ENCODE measurements at regions not wholly inside any gene's neighbourhood (a gene's known extent, or its start where the extent isn't known, plus 50 kb on each side); places are given as distances from the start of the nearest gene placed in this dataset.

DNA sequence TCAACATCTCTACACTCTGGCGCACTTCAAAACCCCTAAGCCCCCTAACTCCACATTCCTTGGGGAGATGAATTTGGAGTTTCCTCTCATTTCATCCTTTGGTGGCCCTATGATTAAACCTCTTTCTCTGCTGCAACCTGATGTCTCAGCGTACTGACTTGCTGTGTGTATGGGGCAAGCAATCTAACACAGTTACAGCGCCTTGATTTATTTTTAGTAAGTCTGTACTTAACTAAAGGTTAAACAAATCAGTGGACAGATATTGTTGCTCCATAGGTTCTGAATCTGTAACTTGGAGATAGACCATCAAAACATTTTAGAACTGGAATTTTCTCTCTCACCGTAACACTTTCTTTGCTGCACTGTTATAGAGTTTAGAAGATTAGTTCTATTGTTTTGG is 452.8 kb downstream of the IRX1 start:
- Histone ChIP-seq H3K36me3 (ENCODE audit: insufficient read depth, low read depth, low read length) (no peaks in the 10 kb centered on the region), H3K9ac (ENCODE audit: low read depth, low read length) (no peak overlapping the region), H3K27ac (ENCODE audit: low read length) (no peak overlapping the region), H3K4me1 (ENCODE audit: insufficient read depth, low read length) (peaks cover 3% of the 10 kb centered on the region; the same call in 1 of the 2 replicates), H3K4me3 (ENCODE audit: low read length) (no peak overlapping the region), H3K27me3 (ENCODE audit: insufficient read depth, low read length) (no peaks in the 10 kb centered on the region), H3K9me3 (ENCODE audit: insufficient read depth, low read depth, low read length) (no peaks in the 10 kb centered on the region)

DNA sequence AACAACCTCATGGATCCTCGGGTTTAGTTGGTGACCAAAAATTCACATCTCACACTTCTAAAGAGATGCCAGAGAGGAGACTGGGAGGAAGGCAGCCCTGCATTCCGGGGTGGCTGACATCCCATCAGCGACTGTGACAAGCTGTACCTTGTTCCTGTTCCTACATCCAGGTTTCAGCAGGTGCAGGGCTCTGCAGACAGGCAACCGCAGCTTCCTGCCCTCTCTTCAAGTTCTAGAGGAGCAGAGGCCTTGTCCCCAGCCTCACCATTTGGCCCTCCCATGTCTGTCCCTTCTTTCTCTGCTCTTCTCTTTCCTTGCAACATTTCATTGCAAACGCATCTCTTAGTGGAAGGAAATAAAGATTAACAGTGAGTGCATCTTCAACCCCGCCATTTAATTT is 454.6 kb downstream of the IRX1 start:
- Histone ChIP-seq H3K4me1 (ENCODE audit: insufficient read depth, low read length) (peaks cover 3% of the 10 kb centered on the region; the same call in 1 of the 2 replicates), H3K9me3 (ENCODE audit: insufficient read depth, low read depth, low read length) (no peaks in the 10 kb centered on the region), H3K27ac (ENCODE audit: low read length) (no peak overlapping the region), H3K36me3 (ENCODE audit: insufficient read depth, low read depth, low read length) (no peaks in the 10 kb centered on the region), H3K27me3 (ENCODE audit: insufficient read depth, low read length) (no peaks in the 10 kb centered on the region), H3K4me3 (ENCODE audit: low read length) (no peak overlapping the region), H3K9ac (ENCODE audit: low read depth, low read length) (no peak overlapping the region)

DNA sequence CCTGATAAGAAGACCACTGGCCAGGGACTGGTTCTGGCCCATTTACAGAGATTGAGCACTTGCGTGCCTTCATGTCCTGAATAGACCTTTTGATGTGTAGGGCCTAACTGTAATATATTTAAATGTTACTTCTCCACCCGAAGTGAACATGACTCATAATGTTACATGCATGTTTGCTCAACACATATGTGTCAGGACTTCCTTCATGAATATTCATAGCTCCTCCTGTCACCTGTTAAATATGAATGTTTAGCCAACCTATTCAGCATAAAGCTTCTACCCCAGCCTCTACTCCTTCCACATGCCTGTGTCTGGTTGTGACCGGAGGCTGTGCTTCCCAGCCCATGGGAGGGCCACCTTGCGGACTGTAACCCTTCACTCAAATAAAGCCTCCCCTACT is 457.5 kb downstream of the IRX1 start:
- no peak overlapping the region for H3K9ac ChIP-seq (ENCODE audit: low read depth, low read length)
- no peak overlapping the region for H3K4me3 ChIP-seq (ENCODE audit: low read length)
- H3K27ac ChIP-seq (ENCODE audit: low read length), result no peak overlapping the region
- no peaks in the 10 kb centered on the region for H3K9me3 ChIP-seq (ENCODE audit: insufficient read depth, low read depth, low read length)
- no peaks in the 10 kb centered on the region for H3K27me3 ChIP-seq (ENCODE audit: insufficient read depth, low read length)
- H3K36me3 ChIP-seq (ENCODE audit: insufficient read depth, low read depth, low read length), result no peaks in the 10 kb centered on the region
- H3K4me1 ChIP-seq (ENCODE audit: insufficient read depth, low read length), result peaks cover 3% of the 10 kb centered on the region; the same call in 1 of the 2 replicates

DNA sequence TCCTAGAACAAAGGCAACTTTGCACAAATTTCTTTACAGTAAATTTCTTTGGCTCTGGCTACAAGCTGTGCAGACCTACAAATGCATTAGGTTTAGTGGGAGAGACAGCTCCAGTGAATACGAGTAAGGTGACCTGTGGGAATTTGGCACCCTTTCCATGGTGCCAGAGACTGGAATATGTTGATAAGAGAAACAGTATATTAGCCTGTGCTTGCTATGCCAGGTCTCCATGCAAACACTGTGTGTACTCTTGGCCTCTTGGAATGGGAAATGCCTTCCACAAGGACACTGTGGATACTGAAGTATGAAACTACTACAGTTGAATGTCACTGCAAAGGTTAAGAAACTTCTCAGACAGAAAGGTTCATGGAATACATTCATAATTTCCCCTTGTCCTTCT is 458.5 kb downstream of the IRX1 start:
- H3K36me3 ChIP-seq (ENCODE audit: insufficient read depth, low read depth, low read length), result no peaks in the 10 kb centered on the region
- H3K9me3 ChIP-seq (ENCODE audit: insufficient read depth, low read depth, low read length), result no peaks in the 10 kb centered on the region
- H3K9ac ChIP-seq (ENCODE audit: low read depth, low read length), result no peak overlapping the region
- H3K4me1 ChIP-seq (ENCODE audit: insufficient read depth, low read length), result no peaks in the 10 kb centered on the region
- no peak overlapping the region for H3K27ac ChIP-seq (ENCODE audit: low read length)
- H3K27me3 ChIP-seq (ENCODE audit: insufficient read depth, low read length), result no peaks in the 10 kb centered on the region
- H3K4me3 ChIP-seq (ENCODE audit: low read length), result no peak overlapping the region

DNA sequence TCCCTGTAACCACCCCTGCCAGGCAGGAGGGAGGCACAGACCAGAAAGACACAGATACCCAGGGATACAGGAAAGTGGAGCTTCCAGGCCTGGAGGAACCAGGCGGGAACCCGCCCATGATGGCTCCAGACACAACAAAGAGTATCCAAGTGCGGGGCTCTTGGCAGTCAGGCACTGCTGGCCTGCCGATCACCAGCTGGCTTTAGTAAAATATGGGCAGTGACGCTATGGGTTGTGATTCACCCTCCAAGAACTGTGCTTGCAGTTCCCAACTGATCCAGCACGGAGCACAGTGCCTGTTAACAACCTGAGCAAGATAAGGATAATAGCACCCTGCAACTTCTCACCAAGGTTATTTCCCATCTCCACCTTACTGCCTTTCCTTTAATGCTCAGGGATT is 463.3 kb downstream of the IRX1 start:
- Histone ChIP-seq H3K4me1 (ENCODE audit: insufficient read depth, low read length) (no peaks in the 10 kb centered on the region), H3K9me3 (ENCODE audit: insufficient read depth, low read depth, low read length) (no peaks in the 10 kb centered on the region), H3K27ac (ENCODE audit: low read length) (no peak overlapping the region), H3K27me3 (ENCODE audit: insufficient read depth, low read length) (no peaks in the 10 kb centered on the region), H3K4me3 (ENCODE audit: low read length) (no peak overlapping the region), H3K36me3 (ENCODE audit: insufficient read depth, low read depth, low read length) (no peaks in the 10 kb centered on the region), H3K9ac (ENCODE audit: low read depth, low read length) (no peak overlapping the region)

DNA sequence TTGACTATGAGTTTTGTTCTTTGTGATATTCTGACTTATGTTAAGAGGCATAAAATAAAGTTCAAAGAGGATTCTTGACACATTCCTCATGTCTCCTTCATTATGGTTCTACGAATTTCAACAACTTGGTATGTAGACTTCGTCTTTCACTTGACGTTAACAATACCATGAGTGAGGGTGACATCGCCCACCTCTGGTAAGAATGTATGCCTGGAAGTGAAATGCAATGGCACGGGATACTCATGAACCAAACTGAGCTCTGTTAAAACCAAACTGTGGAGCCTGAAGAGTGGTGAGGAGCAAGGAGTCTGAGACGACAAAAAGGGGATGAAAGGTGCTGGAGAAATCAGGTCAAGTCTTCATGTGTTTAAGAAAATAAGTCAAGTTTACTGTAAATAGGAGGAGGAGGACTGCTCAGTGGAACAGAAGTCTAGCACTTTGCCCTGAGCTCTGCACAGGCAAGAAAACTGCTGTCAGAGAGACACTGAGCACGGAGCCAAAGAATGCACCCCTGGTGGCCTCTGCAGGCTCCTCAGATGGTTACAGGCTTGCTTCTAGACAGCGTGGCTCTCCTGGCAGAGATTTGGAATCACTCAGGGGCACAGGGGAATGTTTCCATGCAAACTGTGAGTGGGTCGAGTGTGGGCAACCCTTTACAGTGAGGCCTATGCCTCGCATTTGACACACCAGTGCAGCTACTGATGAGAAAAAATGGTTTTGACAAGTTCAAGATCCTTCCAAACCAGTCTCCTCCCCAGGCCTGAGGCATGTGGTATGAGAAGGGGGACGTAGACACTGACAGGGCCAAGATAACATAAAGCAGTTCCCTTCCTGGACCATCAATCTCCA is 470.1 kb downstream of the IRX1 start:
- Histone ChIP-seq H3K9ac (ENCODE audit: low read depth, low read length) (no peak overlapping the region), H3K27ac (ENCODE audit: low read length) (no peak overlapping the region), H3K4me3 (ENCODE audit: low read length) (no peak overlapping the region), H3K27me3 (ENCODE audit: insufficient read depth, low read length) (no peaks in the 10 kb centered on the region), H3K36me3 (ENCODE audit: insufficient read depth, low read depth, low read length) (no peaks in the 10 kb centered on the region), H3K9me3 (ENCODE audit: insufficient read depth, low read depth, low read length) (no peaks in the 10 kb centered on the region), H3K4me1 (ENCODE audit: insufficient read depth, low read length) (no peaks in the 10 kb centered on the region)

DNA sequence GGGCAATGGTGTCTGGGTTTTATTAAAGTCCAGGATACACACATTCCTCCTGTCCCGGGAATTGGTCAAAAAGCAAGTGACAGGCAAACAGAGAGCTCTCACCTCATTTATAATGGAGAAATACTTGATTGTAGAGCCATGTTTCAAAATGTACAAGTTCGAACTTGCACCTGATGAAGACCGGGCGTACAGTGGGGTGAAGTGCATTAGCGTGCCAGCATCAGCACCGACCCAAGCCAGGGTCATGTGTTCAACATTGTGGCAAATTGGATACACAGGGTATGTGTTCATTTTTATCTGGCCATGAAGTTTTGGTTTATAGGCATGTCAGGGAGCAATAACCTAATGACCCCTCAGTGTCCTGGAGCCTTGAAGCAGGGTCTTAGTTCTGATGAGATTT is 472.5 kb downstream of the IRX1 start:
- no peaks in the 10 kb centered on the region for H3K4me1 ChIP-seq (ENCODE audit: insufficient read depth, low read length)
- no peak overlapping the region for H3K27ac ChIP-seq (ENCODE audit: low read length)
- H3K9me3 ChIP-seq (ENCODE audit: insufficient read depth, low read depth, low read length), result no peaks in the 10 kb centered on the region

DNA sequence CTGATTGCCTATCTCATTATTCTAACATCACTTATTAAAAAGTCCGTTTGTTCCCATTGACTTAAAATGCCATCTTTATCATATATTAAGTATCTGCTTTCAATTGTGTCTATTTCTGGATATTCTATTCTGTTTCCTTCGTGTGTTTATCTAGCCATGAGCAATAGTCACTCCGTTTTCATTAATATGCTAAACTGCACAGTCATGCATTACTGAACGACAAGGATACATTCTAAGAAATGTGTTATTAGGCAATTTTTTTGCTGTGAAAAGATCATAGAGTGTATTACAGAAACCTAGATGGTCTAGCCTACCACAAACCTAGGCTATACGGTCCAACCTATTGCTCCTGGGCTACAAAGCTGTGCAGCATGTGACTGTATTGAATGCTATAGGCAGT is 482.9 kb downstream of the IRX1 start:
- Histone ChIP-seq H3K9ac (ENCODE audit: low read depth, low read length) (no peak overlapping the region), H3K27me3 (ENCODE audit: insufficient read depth, low read length) (no peaks in the 10 kb centered on the region), H3K27ac (ENCODE audit: low read length) (no peak overlapping the region), H3K4me1 (ENCODE audit: insufficient read depth, low read length) (no peaks in the 10 kb centered on the region), H3K36me3 (ENCODE audit: insufficient read depth, low read depth, low read length) (no peaks in the 10 kb centered on the region), H3K9me3 (ENCODE audit: insufficient read depth, low read depth, low read length) (no peaks in the 10 kb centered on the region), H3K4me3 (ENCODE audit: low read length) (no peak overlapping the region)

More for the DNA sequence above, 472.5 kb downstream of the IRX1 start:
- Histone ChIP-seq H3K4me3 (ENCODE audit: low read length) (no peak overlapping the region), H3K36me3 (ENCODE audit: insufficient read depth, low read depth, low read length) (no peaks in the 10 kb centered on the region), H3K9ac (ENCODE audit: low read depth, low read length) (no peak overlapping the region), H3K27me3 (ENCODE audit: insufficient read depth, low read length) (no peaks in the 10 kb centered on the region)

DNA sequence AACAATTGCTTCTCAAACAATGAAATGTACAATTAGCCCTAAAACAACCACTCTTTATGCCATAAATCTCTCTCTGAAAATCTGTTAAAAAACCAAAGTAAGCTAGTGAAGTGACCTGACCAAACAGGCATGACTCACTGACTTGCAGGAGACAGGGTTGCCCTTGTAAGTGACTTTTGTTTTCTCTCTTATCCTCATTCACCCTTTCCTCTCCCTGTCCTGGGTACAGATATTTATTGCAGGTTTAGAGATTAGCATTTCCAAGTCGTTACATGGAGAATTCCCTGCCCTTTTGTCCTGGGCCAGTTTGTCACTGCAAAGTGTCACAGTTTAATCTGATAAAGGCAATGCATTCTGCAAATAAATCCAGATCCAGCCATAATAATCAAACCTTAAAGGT is 484.2 kb downstream of the IRX1 start:
- no peaks in the 10 kb centered on the region for H3K36me3 ChIP-seq (ENCODE audit: insufficient read depth, low read depth, low read length)
- H3K27me3 ChIP-seq (ENCODE audit: insufficient read depth, low read length), result no peaks in the 10 kb centered on the region
- H3K27ac ChIP-seq (ENCODE audit: low read length), result no peak overlapping the region
- no peak overlapping the region for H3K4me3 ChIP-seq (ENCODE audit: low read length)
- H3K9me3 ChIP-seq (ENCODE audit: insufficient read depth, low read depth, low read length), result no peaks in the 10 kb centered on the region
- H3K4me1 ChIP-seq (ENCODE audit: insufficient read depth, low read length), result no peaks in the 10 kb centered on the region
- no peak overlapping the region for H3K9ac ChIP-seq (ENCODE audit: low read depth, low read length)

DNA sequence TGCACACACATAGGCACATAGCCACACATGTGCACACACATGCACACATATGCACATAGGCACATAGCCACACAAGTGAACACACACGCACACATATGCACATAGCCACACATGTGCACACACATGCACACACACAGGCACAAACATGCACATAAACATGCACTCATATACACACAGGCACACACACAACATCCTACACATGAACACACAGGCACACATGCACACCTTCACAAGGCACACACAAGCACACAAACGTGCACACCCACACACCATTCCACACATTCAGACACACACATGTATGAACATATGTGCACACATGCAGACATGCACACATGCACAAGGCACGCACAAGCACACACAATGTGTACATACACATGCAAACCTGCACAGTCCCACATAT is 484.7 kb downstream of the IRX1 start:
- Histone ChIP-seq H3K4me3 (ENCODE audit: low read length) (no peak overlapping the region), H3K27me3 (ENCODE audit: insufficient read depth, low read length) (no peaks in the 10 kb centered on the region), H3K9ac (ENCODE audit: low read depth, low read length) (no peak overlapping the region), H3K9me3 (ENCODE audit: insufficient read depth, low read depth, low read length) (no peaks in the 10 kb centered on the region), H3K36me3 (ENCODE audit: insufficient read depth, low read depth, low read length) (no peaks in the 10 kb centered on the region), H3K27ac (ENCODE audit: low read length) (no peak overlapping the region), H3K4me1 (ENCODE audit: insufficient read depth, low read length) (no peaks in the 10 kb centered on the region)

DNA sequence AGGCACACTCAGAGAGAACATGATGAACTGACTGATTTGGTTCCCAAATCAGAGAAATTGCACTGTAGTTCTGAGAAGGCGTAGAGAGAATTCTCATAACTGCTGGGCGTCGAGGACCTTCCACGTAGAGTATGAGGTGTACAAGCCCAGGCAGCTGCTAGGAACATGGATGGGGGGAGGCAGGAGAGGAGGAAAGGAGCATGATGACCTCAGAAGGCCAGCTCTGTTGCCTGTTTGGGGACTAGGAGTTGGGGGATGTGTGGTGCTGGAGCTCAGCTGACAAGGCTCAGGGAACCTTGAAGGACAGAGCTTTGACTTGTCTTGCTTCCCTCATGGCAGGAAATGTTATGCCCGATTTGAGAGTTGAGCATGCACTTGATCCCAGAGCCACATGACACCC is 485.4 kb downstream of the IRX1 start:
- Histone ChIP-seq H3K9me3 (ENCODE audit: insufficient read depth, low read depth, low read length) (no peaks in the 10 kb centered on the region), H3K9ac (ENCODE audit: low read depth, low read length) (no peak overlapping the region), H3K4me1 (ENCODE audit: insufficient read depth, low read length) (no peaks in the 10 kb centered on the region), H3K36me3 (ENCODE audit: insufficient read depth, low read depth, low read length) (no peaks in the 10 kb centered on the region), H3K27ac (ENCODE audit: low read length) (no peak overlapping the region), H3K27me3 (ENCODE audit: insufficient read depth, low read length) (no peaks in the 10 kb centered on the region), H3K4me3 (ENCODE audit: low read length) (no peak overlapping the region)

DNA sequence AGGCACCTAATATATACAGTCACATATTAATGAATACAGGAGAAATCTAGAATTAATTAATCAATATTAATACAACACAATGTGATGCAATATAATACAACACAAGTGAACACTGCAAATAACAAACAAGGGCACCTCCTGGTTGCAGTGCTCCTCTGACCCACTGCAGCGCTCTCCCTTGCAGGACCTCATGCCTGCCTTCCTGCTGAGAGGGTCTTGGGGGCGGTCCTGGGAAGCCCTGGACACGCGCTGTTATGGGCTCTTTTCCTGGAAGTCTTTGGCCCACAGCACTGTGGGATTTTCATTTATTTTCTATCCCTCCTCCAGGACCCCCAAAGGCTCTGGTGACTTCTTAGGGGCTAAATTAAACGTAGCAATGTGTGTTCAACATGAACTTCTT is 485.8 kb downstream of the IRX1 start:
- no peaks in the 10 kb centered on the region for H3K9me3 ChIP-seq (ENCODE audit: insufficient read depth, low read depth, low read length)
- no peaks in the 10 kb centered on the region for H3K4me1 ChIP-seq (ENCODE audit: insufficient read depth, low read length)
- H3K27me3 ChIP-seq (ENCODE audit: insufficient read depth, low read length), result no peaks in the 10 kb centered on the region
- no peak overlapping the region for H3K9ac ChIP-seq (ENCODE audit: low read depth, low read length)
- H3K27ac ChIP-seq (ENCODE audit: low read length), result no peak overlapping the region
- no peak overlapping the region for H3K4me3 ChIP-seq (ENCODE audit: low read length)
- H3K36me3 ChIP-seq (ENCODE audit: insufficient read depth, low read depth, low read length), result no peaks in the 10 kb centered on the region

Measured in iPS-20b (cell line).